ENCODE measurements at regions not wholly inside any gene's neighbourhood (a gene's known extent, or its start where the extent isn't known, plus 50 kb on each side); places are given as distances from the start of the nearest gene placed in this dataset.

- no peak for TF ChIP-seq POLR2A (IDR thresholded peaks at IDR 0.05; ENCODE audit: low read length)
- TF ChIP-seq TP53 (CRISPR knock-in tag; IDR thresholded peaks at IDR 0.05): no peak
- no peak for TF ChIP-seq EP300 (IDR thresholded peaks at IDR 0.05)
- no peak for TF ChIP-seq MAFK (IDR thresholded peaks at IDR 0.05; ENCODE audit: partially characterized antibody)
- TF ChIP-seq REST (IDR thresholded peaks at IDR 0.05): no peak
- TF ChIP-seq JUNB (IDR thresholded peaks at IDR 0.05): no peak
- no peak for TF ChIP-seq HMGXB4 (CRISPR knock-in tag; IDR thresholded peaks at IDR 0.05; ENCODE audit: borderline replicate concordance)
- TF ChIP-seq CTCF (IDR thresholded peaks at IDR 0.05): no peak
- no peak for TF ChIP-seq PBX3 (IDR thresholded peaks at IDR 0.05)
- no peak for TF ChIP-seq CEBPB (IDR thresholded peaks at IDR 0.05)
- no peak for TF ChIP-seq MAX (IDR thresholded peaks at IDR 0.05)
- TF ChIP-seq EHMT2 (IDR thresholded peaks at IDR 0.05; ENCODE audit: low read depth): no peak
These were observed 167.1 kb upstream of the CENPE start for GRCh38 chr4:103365285-103365684.
